ENCODE measurements at regions not wholly inside any gene's neighbourhood (a gene's known extent, or its start where the extent isn't known, plus 50 kb on each side); places are given as distances from the start of the nearest gene placed in this dataset.
"Not testable (repeated sequence)": the region's sequence is repeated elsewhere in the genome, so short reads cannot be mapped to it uniquely, and the experiment has no call there.

- DNase-seq, result not testable (repeated sequence)
Measured at GRCh38 chr17:27099266-27099665, 194.6 kb upstream of the WSB1 start.

GRCh38 chr17:27104605-27105221 is 189.2 kb upstream of the WSB1 start:
- DNase-seq, result not testable (repeated sequence)

- DNase-seq, result no peak
Measured at GRCh38 chr17:27105636-27106035, 188.3 kb upstream of the WSB1 start.

GRCh38 chr17:27106347-27106981 is 187.4 kb upstream of the WSB1 start:
- DNase-seq, result peak; percentile 94

GRCh38 chr17:27106982-27107360 is 186.9 kb upstream of the WSB1 start:
- no peak for DNase-seq

GRCh38 chr17:27107386-27108328 is 186.3 kb upstream of the WSB1 start:
- DNase-seq, result not testable (repeated sequence)

- no peak for DNase-seq
Measured at GRCh38 chr17:27109346-27109745, 184.6 kb upstream of the WSB1 start.

GRCh38 chr17:27153005-27153404 is 140.9 kb upstream of the WSB1 start:
- DNase-seq, result no peak

GRCh38 chr17:27155866-27156265 is 138.0 kb upstream of the WSB1 start:
- no peak for DNase-seq

- no peak for DNase-seq
Measured at GRCh38 chr17:27157297-27157696, 136.6 kb upstream of the WSB1 start.

- DNase-seq, result no peak
Measured at GRCh38 chr17:27157898-27158297, 136.0 kb upstream of the WSB1 start.

- no peak for DNase-seq
Measured at GRCh38 chr17:27158382-27158781, 135.5 kb upstream of the WSB1 start.

GRCh38 chr17:27180322-27180721 is 113.6 kb upstream of the WSB1 start:
- peak; percentile 51 for DNase-seq

GRCh38 chr17:27181379-27181925 is 112.5 kb upstream of the WSB1 start:
- DNase-seq, result peak; percentile 18

GRCh38 chr17:27181935-27182334 is 112.0 kb upstream of the WSB1 start:
- no peak for DNase-seq

GRCh38 chr17:27197505-27197904 is 96.4 kb upstream of the WSB1 start:
- DNase-seq, result not testable (repeated sequence)

GRCh38 chr17:27199948-27200347 is 94.0 kb upstream of the WSB1 start:
- no peak for DNase-seq

GRCh38 chr17:27200476-27200875 is 93.4 kb upstream of the WSB1 start:
- DNase-seq, result no peak

- no peak for DNase-seq
Measured at GRCh38 chr17:27203241-27203640, 90.7 kb upstream of the WSB1 start.

- peak; percentile 85 for DNase-seq
Measured at GRCh38 chr17:27206447-27206846, 87.5 kb upstream of the WSB1 start.

GRCh38 chr17:27207073-27207513 is 86.8 kb upstream of the WSB1 start:
- peak; percentile 59 for DNase-seq

GRCh38 chr17:27208370-27208769 is 85.5 kb upstream of the WSB1 start:
- DNase-seq, result not testable (repeated sequence)

GRCh38 chr17:27209316-27209715 is 84.6 kb upstream of the WSB1 start:
- DNase-seq, result no peak
